Activated CD8-positive, alpha-beta memory T cell treated with anti-CD3 and anti-CD28 coated beads, Interleukin-2, amount 50 U/mL, for 48 hours (primary cell): ENCODE measurements at regions not wholly inside any gene's neighbourhood (a gene's known extent, or its start where the extent isn't known, plus 50 kb on each side); places are given as distances from the start of the nearest gene placed in this dataset.
"Not testable (repeated sequence)": the region's sequence is repeated elsewhere in the genome, so short reads cannot be mapped to it uniquely, and the experiment has no call there.

Experiments
- DNase-seq: peaks from one replicate; pipeline ENCODE4 v3.0.0-alpha.2; 2020

DNA sequence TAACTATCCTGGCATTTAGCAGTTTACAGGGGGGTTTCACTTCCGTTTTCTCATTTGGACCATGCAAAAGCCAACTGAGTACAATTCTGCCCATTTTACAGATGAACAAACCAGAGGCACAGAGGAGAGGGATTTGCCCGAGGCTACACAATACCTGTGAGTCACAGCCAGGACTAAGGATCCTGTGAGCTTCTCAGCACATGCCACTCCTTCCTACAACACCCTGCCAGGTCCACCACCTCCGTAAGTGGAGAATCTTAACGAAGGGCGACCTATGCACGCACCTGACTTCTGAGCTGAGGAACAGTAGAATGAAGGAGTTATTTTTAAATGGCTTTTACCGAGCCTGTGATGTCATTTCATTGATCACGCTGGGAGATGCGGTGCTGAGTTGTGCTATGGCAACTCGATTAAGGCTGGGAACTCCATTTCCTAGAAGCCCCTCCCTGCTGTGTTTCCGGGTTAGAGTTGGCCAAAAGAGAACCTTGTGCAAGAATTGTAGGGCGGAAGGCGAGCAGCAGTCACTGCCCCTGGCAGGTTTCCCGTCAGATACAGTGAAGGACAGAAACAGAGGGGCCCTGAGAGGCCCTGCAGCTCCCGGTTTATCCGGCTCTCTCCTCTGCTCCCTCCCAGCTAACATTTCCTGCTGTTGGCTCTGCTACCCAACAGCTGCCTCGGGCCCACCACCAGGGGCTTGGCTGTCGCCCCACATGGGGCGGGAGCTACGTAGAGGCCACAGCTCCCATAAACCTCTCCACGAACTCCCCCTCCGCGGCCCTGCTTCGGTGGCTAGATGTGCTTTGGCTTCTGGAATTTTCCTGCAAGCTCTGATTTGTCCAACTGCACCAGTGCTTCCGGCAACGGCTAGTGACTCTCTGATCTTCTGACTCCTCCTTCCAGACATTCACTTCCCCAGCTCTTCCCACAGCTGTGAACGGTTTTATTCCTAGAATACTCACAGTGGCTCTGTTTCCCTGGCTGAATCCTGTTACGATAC, 75.1 kb upstream of the USP9X start:
- peak; percentile 56 for DNase-seq

DNA sequence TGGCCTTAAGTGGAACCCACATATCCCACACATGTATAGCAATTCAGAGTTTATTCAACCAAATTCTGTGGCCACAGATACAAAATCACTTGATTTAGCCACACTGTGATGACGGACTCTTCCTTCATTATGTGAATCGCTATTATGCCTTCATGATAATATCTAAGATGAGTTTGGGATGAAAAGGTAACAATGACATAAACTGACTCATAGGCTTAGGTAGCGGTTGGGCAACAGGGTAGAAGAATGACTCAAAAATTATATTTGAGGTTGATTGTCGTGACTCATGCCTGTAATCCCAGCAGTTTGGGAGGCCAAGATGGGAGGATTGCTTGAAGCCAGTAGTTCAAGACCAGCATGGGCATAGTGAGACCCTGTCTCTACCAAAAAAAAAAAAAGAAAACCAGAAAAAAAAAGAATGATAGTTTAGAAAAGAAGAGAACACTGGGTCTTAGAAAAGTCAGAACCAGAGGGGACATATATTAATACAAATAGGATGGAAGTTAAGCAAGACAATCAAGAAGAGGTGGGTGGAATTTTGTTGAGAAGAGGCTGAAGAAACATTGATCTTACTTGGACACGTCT, 70.4 kb upstream of the USP9X start:
- no peak for DNase-seq

GRCh38 chrX:41017785-41018184, 67.5 kb upstream of the USP9X start:
- DNase-seq: not testable (repeated sequence)

GRCh38 chrX:41018391-41019040, 66.7 kb upstream of the USP9X start:
- not testable (repeated sequence) for DNase-seq

DNA sequence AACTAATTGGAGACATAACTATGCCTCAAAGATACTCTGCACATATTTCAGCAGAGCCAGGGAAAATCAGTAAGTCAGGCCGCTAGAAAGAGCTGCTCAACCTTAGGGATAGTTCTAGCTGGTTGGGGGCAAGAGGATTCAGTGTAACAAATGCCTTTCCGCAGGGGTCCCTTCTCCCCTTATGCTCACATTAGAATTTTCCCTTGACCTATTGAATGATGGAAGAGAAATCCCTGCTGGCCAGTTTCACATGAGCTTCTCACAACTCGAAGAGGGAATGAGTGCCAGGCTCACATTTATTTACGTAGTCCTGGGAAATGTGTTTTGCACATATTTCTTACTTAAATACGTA, 66.2 kb upstream of the USP9X start:
- no peak for DNase-seq

DNA sequence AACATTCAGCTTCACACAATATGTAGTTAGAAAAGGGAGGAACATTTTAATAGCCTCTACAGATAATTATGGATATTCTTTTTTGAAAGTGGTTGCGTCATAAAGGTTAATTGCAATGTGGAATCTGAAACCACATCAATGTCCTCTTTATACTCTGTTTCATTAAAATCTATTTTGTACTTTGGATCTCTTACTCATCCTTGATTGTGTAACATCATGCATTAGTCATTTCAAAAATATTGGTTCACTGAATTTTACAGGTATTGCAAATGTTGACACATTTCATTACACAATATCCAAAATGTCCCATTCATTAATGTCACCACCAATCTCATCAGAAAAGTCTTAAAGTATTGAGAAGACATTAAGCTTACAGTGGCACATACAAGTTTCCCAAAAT, 62.7 kb upstream of the USP9X start:
- no peak for DNase-seq

DNA sequence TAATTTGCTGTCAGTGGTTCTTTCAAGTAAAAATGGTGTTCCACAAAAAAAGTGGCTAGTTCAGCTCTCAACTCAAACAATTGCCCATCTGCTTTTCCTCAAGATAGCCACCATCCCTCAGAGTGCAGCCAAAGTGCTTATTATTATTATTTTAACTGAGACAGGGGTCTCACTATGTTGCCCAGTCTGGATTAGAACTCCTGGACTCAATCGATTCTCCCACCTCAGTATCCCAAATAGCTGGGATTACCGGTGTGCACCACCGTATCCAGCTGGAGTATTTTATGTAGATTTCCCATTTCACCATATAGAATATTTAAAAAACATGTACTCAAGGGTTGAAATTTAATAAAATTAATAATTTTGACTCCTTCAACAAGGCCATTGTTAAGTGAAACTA, 62.1 kb upstream of the USP9X start:
- no peak for DNase-seq

DNA sequence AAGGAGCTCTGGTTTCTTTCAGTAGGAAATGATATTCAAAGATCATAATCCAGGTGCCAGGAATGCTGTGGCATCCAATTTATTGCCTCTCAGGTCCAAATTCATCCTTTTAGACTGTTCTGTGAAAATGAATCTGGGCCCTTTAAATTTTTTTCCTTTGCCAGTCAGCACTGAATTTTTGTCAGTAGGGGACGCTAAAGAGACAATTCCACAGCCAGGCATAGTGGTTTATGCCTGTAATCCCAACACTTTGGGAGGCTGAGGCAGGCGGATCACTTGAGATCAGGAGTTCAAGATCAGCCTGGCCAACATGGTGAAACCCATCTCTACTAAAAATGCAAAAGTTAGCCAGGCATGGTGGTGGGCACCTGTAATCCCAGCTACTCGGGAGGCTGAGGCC, 60.9 kb upstream of the USP9X start:
- not testable (repeated sequence) for DNase-seq

GRCh38 chrX:41024755-41025154, 60.5 kb upstream of the USP9X start:
- no peak for DNase-seq

DNA sequence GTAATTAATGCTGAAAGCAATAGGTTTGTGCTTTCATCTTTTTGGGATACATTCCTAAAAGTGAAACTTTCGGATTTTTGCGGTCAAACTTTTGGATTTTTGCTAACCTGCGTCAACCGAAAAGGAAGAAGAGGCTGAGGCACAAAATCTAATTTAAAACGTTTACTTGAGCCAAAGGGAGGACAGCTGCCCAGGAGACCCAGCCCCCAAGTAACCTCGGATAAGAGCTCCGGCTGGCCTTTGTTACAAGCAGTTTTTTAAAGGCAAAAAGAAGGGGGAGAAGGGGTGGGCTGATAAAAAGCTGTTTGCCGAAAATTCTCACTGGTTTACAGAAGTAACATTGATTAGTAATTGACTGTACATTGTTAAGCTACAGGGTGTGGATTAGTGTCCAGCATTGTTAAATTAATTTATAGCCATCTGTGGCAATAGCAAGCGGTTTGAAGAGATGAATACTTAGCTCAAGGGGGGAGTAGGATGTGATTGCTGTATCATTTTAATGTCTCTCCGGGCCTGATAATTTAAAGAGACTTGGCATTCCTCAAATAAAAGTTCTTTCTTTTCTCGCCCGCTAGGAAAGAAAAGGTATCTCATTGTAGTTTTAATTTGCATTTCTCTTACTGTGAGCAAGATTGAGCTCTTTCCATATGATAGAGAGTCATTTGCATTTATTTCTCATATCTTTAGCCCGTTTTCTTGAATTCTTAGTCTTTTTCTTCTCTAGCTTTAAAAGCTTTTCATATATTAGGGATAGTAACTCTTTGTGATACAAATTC, 59.1 kb upstream of the USP9X start:
- DNase-seq: no peak

DNA sequence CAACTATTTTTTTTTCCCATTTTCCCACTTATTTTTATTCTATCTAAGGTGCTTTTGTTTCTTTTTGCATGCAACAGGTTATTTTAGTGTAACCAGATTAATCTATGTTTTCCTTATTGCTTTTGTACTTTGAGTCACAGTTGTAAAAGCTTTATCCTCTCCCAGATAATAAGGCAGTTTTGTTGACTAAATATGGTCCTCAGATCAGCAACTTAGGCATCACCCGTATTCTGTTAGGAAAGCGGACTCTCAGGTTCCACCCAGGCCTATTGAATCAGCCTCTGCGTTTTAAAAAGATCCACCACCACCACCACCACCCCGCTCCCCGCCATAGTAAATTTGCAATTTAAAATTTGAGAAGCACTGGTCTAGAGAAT, 58.6 kb upstream of the USP9X start:
- DNase-seq: no peak

GRCh38 chrX:41029332-41029731, 55.9 kb upstream of the USP9X start:
- no peak for DNase-seq

- no peak for DNase-seq
Observed at GRCh38 chrX:41031256-41031967, 53.8 kb upstream of the USP9X start.

DNA sequence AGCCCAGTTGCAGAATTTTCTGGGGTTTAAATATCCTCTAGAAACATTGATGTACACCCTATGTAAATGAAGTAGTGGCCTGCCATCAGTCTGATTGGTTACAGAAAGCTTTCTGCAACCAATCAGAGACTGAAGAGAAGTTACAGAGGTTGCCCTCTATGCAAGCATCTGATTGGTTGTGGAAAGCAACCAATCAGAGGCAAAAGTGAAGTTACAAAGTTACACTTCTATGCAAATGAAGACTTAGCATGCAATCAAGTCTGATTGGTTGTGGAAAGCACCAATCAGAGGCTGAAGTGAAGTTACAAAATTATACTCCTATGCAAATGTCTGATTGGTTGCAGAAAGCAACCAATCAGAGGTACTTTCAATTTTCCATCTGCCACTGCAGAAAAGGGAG, 51.9 kb upstream of the USP9X start:
- DNase-seq: no peak

DNA sequence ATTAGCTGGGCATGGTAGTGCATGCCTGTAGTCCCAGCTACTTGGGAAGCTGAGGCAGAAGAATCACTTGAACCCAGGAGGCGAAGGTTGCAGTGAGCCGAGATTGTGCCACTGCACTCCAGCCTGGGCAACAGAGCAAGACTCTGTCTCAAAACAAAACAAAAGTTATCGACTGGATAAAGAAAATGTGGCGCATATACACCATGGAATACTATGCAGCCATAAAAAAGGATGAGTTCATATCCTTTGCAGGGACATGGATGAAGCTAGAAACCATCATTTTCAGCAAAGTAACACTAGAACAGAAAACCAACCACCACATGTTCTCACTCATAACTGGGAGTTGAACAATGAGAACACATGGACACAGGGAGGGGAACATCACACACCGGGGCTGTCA, 50.3 kb upstream of the USP9X start:
- not testable (repeated sequence) for DNase-seq
